GM23338 (cell line): ENCODE measurements at regions not wholly inside any gene's neighbourhood (a gene's known extent, or its start where the extent isn't known, plus 50 kb on each side); places are given as distances from the start of the nearest gene placed in this dataset.

ENCODE experiments used
- ATAC-seq: fragments of 200-7000 bp; cut with Tn5 transposase; 3 replicates; pipeline ENCODE4 v1.9.1; 2020
- DNase-seq: peaks from one replicate; pipeline ENCODE4 v3.0.0-alpha.2; 2015; ENCODE audit warnings: low spot score
- H2AFZ ChIP-seq: fragments of 200-600 bp; sonication (generic); 2 replicates; pipeline ENCODE4 v1.8.0; 2016; ENCODE audit warnings: antibody characterized with exemption, mild to moderate bottlenecking, moderate library complexity
- H3F3A ChIP-seq: fragments of 200-600 bp; sonication (generic); replicated peaks from 2 replicates; pipeline ENCODE4 v1.8.0; 2017; ENCODE audit warnings: antibody characterized with exemption, mixed run types, low read depth
- H3K27ac ChIP-seq: fragments of 200-600 bp; sonication (generic); 2 replicates; pipeline ENCODE4 v1.6.1; 2016; ENCODE audit warnings: low read depth
- H3K27me3 ChIP-seq: fragments of 200-600 bp; sonication (generic); 2 replicates; pipeline ENCODE4 v1.8.0; 2016; ENCODE audit warnings: mild to moderate bottlenecking, mixed run types, moderate library complexity; ENCODE audit not compliant: insufficient read depth
- H3K36me3 ChIP-seq: fragments of 200-600 bp; sonication (generic); 2 replicates; pipeline ENCODE4 v1.8.0; 2016; ENCODE audit warnings: mild to moderate bottlenecking; ENCODE audit not compliant: insufficient read depth
- H3K4me1 ChIP-seq: fragments of 200-600 bp; sonication (generic); 2 replicates; pipeline ENCODE4 v1.8.0; 2016; ENCODE audit warnings: mild to moderate bottlenecking, moderate library complexity; ENCODE audit not compliant: insufficient read depth
- H3K4me2 ChIP-seq: fragments of 200-600 bp; sonication (generic); 2 replicates; pipeline ENCODE4 v1.7.1; 2017; ENCODE audit warnings: mixed run types
- H3K4me3 ChIP-seq: fragments of 200-600 bp; sonication (generic); 2 replicates; pipeline ENCODE4 v1.6.1; 2016; ENCODE audit warnings: mixed run types
- H3K79me2 ChIP-seq: fragments of 200-600 bp; sonication (generic); replicated peaks from 2 replicates; pipeline ENCODE4 v1.8.0; 2017; ENCODE audit warnings: mild to moderate bottlenecking; ENCODE audit not compliant: insufficient read depth
- H3K9me2 ChIP-seq: fragments of 200-600 bp; sonication (generic); 2 replicates; pipeline ENCODE4 v1.8.0; 2017; ENCODE audit not compliant: insufficient read depth
- H4K20me1 ChIP-seq: fragments of 200-600 bp; sonication (generic); replicated peaks from 2 replicates; pipeline ENCODE4 v1.8.0; 2017; ENCODE audit warnings: mild to moderate bottlenecking; ENCODE audit not compliant: insufficient read depth
- H3K27ac Mint-ChIP-seq: 2 replicates; pipeline ENCODE4 v1.8.0; 2020; ENCODE audit warnings: inconsistent platforms, mild to moderate bottlenecking, moderate library complexity, mixed read lengths
- H3K27me3 Mint-ChIP-seq: 3 replicates; pipeline ENCODE4 v1.8.0; 2022; ENCODE audit warnings: low read depth, mild to moderate bottlenecking, moderate library complexity, mixed read lengths, inconsistent platforms; ENCODE audit not compliant: insufficient read depth, poor library complexity
- H3K36me3 Mint-ChIP-seq: 3 replicates; pipeline ENCODE4 v1.8.0; 2021; ENCODE audit warnings: low read depth, mild to moderate bottlenecking, inconsistent platforms, moderate library complexity, mixed read lengths
- H3K4me1 Mint-ChIP-seq: 3 replicates; pipeline ENCODE4 v1.8.0; 2020; ENCODE audit warnings: mild to moderate bottlenecking, inconsistent platforms, mixed read lengths
- H3K4me3 Mint-ChIP-seq: 3 replicates; pipeline ENCODE4 v1.8.0; 2021; ENCODE audit warnings: moderate library complexity, mild to moderate bottlenecking, inconsistent platforms, mixed read lengths
- H3K9me3 Mint-ChIP-seq: 3 replicates; pipeline ENCODE4 v1.8.0; 2020; ENCODE audit warnings: moderate library complexity, mild to moderate bottlenecking, inconsistent platforms, mixed read lengths
- CREB1 ChIP-seq: fragments of 250-450 bp; sonication (Bioruptor Pico); IDR thresholded peaks from 2 replicates; pipeline ENCODE4 v1.5.0; 2020; ENCODE audit warnings: low read depth, mild to moderate bottlenecking, moderate library complexity
- CTCF ChIP-seq, 2 experiments: fragments of 200-600 bp in 1 of 2; sonication (generic) in 1 of 2; conservative IDR thresholded peaks; 2 replicates each; pipeline versions ENCODE4 v1.5.1 to v1.6.1; 2016 to 2017; ENCODE audit warnings: antibody characterized with exemption in 2 of 2, low read depth in 2 of 2, mild to moderate bottlenecking in 2 of 2, moderate library complexity in 1 of 2
- ETS1 ChIP-seq: IDR thresholded peaks from 2 replicates; pipeline ENCODE4 v1.6.1; 2016; ENCODE audit warnings: antibody characterized with exemption
- EZH2phosphoT487 ChIP-seq: fragments of 200-600 bp; sonication (generic); IDR thresholded peaks from one replicate; pipeline ENCODE4 v1.8.1; 2018; ENCODE audit warnings: antibody characterized with exemption; ENCODE audit not compliant: unreplicated experiment
- JUNB ChIP-seq: IDR thresholded peaks from one replicate; pipeline ENCODE4 v1.6.1; 2016; ENCODE audit warnings: antibody characterized with exemption; ENCODE audit not compliant: unreplicated experiment
- NANOG ChIP-seq: IDR thresholded peaks from 2 replicates; pipeline ENCODE4 v1.6.1; 2016; ENCODE audit warnings: antibody characterized with exemption, borderline replicate concordance
- STAT1 ChIP-seq: IDR thresholded peaks from one replicate; pipeline ENCODE4 v1.6.1; 2016; ENCODE audit warnings: antibody characterized with exemption; ENCODE audit not compliant: unreplicated experiment
- ZNF114 ChIP-seq: fragments of 250-450 bp; sonication (Bioruptor Pico); IDR thresholded peaks from 2 replicates; pipeline ENCODE4 v1.5.0; 2020; ENCODE audit warnings: mild to moderate bottlenecking, moderate library complexity
- ZNF462 ChIP-seq: fragments of 250-450 bp; sonication (Bioruptor Pico); IDR thresholded peaks from 2 replicates; pipeline ENCODE4 v1.5.0; 2020; ENCODE audit warnings: mild to moderate bottlenecking, moderate library complexity

- H3K36me3 Mint-ChIP-seq: no peaks in the 10 kb centered on the region
- H3K4me3 Mint-ChIP-seq: no peak overlapping the region
- Histone ChIP-seq H3K27me3 (no peaks in the 10 kb centered on the region), H3F3A (no peaks in the 10 kb centered on the region), H3K36me3 (no peaks in the 10 kb centered on the region), H2AFZ (no peak overlapping the region), H3K4me2 (no peak overlapping the region), H3K27ac (no peak overlapping the region), H4K20me1 (peaks cover 3% of the 10 kb centered on the region; the same call in 1 of the 2 replicates), H3K4me1 (no peaks in the 10 kb centered on the region), H3K79me2 (no peaks in the 10 kb centered on the region), H3K9me2 (no peaks in the 10 kb centered on the region), H3K4me3 (no peak overlapping the region)
- H3K4me1 Mint-ChIP-seq: no peaks in the 10 kb centered on the region
- H3K9me3 Mint-ChIP-seq: no peaks in the 10 kb centered on the region
- ATAC-seq: no peak
- no peak for TF ChIP-seq ETS1
- no peak for TF ChIP-seq CTCF (conservative IDR thresholded peaks at IDR 0.05; ENCODE audit: low read depth in 2 of 2)
- no peak for TF ChIP-seq STAT1
- TF ChIP-seq NANOG: no peak
- no peak for TF ChIP-seq EZH2phosphoT487
- no peak for TF ChIP-seq CREB1 (CRISPR knock-in tag)
- no peak for TF ChIP-seq JUNB
- no peak for TF ChIP-seq ZNF114 (CRISPR knock-in tag)
- no peak for DNase-seq
- H3K27me3 Mint-ChIP-seq: peaks cover 6% of the 10 kb centered on the region
- no peak overlapping the region for H3K27ac Mint-ChIP-seq
Observed at GRCh38 chr2:242098034-242098433, 228.5 kb downstream of the RTP5 start.

- no peaks in the 10 kb centered on the region for H3K27me3 ChIP-seq
- no peak overlapping the region for H2AFZ ChIP-seq
- H3K36me3 ChIP-seq: no peaks in the 10 kb centered on the region
- no peaks in the 10 kb centered on the region for H3F3A ChIP-seq
- no peaks in the 10 kb centered on the region for H3K9me3 Mint-ChIP-seq
- H3K4me3 ChIP-seq: no peak overlapping the region
- no peak overlapping the region; the same call in 1 of the 2 replicates for H3K27ac Mint-ChIP-seq
- no peak for DNase-seq
- H3K36me3 Mint-ChIP-seq: no peaks in the 10 kb centered on the region
- no peaks in the 10 kb centered on the region for H3K4me1 ChIP-seq
- no peaks in the 10 kb centered on the region for H3K79me2 ChIP-seq
- H3K27ac ChIP-seq: no peak overlapping the region
- H3K9me2 ChIP-seq: no peaks in the 10 kb centered on the region
- no peak for ATAC-seq
- no peak overlapping the region for H3K4me2 ChIP-seq
- no peaks in the 10 kb centered on the region for H3K4me1 Mint-ChIP-seq
- H3K4me3 Mint-ChIP-seq: no peak overlapping the region
- H4K20me1 ChIP-seq: peaks cover 3% of the 10 kb centered on the region; the same call in 1 of the 2 replicates
- peaks cover 6% of the 10 kb centered on the region for H3K27me3 Mint-ChIP-seq
- TF ChIP-seq EZH2phosphoT487 (no peak), ZNF462 (CRISPR knock-in tag) (no peak), CREB1 (CRISPR knock-in tag) (no peak), JUNB (no peak)
Observed at GRCh38 chr2:242098445-242099128, 229.1 kb downstream of the RTP5 start.
